K562 (cell line): ENCODE measurements at regions not wholly inside any gene's neighbourhood (a gene's known extent, or its start where the extent isn't known, plus 50 kb on each side); places are given as distances from the start of the nearest gene placed in this dataset.

Experiments
- ATAC-seq: fragments of 200-7000 bp; cut with Tn5 transposase; 3 replicates; pipeline ENCODE4 v1.9.1; 2020; ENCODE audit warnings: moderate library complexity
- BruUV-seq: library from RNA; stranded (reverse); fragments of 400-500 nt; replicated peaks from 2 replicates; lab custom pipeline; 2021; lab: Mats Ljungman, UMichigan
- CTCF ChIA-PET: fragments of 300-600 bp; formaldehyde crosslinking; extraction: SDS; loops from one replicate; lab custom pipeline; 2021; ENCODE audit warnings: low intra/inter-chr PET ratio; lab: Yijun Ruan, JAX
- POLR2A ChIA-PET: fragments of 300-600, 350-650 bp; sonication (Branson Sonifier 250); formaldehyde crosslinking; extraction: SDS; loops from one replicate; lab custom pipeline; 2021; ENCODE audit warnings: antibody characterized with exemption, inconsistent platforms; lab: Yijun Ruan, JAX
- DNase-seq, 4 experiments: peaks; one replicate each; pipeline versions ENCODE4 v3.0.0 to v3.0.0-alpha.2; 2011 to 2018; ENCODE audit warnings: low spot score in 3 of 4, mixed read lengths in 3 of 4; ENCODE audit errors: extremely low read depth in 1 of 4
- FAIRE-seq: peaks from 2 replicates; lab custom pipeline; 2011; peaks lifted over from hg19 to GRCh38; lab: Jason Lieb, UNC
- H2AFZ ChIP-seq: 2 replicates; pipeline ENCODE4 v1.6.0; 2011; ENCODE audit warnings: low read depth, low read length, control low read depth, inconsistent platforms
- H3K27ac ChIP-seq: fragments of 200-600 bp; 3 replicates; pipeline ENCODE4 v1.8.0; 2011; ENCODE audit warnings: low read depth, mild to moderate bottlenecking, control low read depth, inconsistent platforms, low read length, moderate library complexity, mixed read lengths; ENCODE audit errors: extremely low read depth
- H3K27me3 ChIP-seq, 2 experiments: fragments of 300-600 bp in 1 of 2; 2 replicates in 1 of 2; 3 replicates in 1 of 2; pipeline versions ENCODE4 v1.6.0 to v1.8.0; 2011; ENCODE audit warnings: inconsistent platforms in 2 of 2, low read length in 2 of 2, mild to moderate bottlenecking in 1 of 2, mixed read lengths in 1 of 2, moderate library complexity in 1 of 2; ENCODE audit not compliant: control insufficient read depth in 2 of 2, insufficient read depth in 2 of 2
- H3K36me3 ChIP-seq: fragments of 300-600 bp; 3 replicates; pipeline ENCODE4 v1.8.0; 2011; ENCODE audit warnings: mild to moderate bottlenecking, low read length, inconsistent platforms; ENCODE audit not compliant: control insufficient read depth, insufficient read depth
- H3K4me1 ChIP-seq, 2 experiments: fragments of 200-600 bp in 1 of 2; replicated peaks in 1 of 2; 2 replicates in 1 of 2; 3 replicates in 1 of 2; pipeline versions ENCODE4 v1.5.1 to v1.8.0; 2011; ENCODE audit warnings: inconsistent platforms in 2 of 2, low read length in 2 of 2, mild to moderate bottlenecking in 1 of 2, mixed read lengths in 1 of 2, moderate library complexity in 1 of 2; ENCODE audit not compliant: control insufficient read depth in 2 of 2, insufficient read depth in 2 of 2
- H3K4me2 ChIP-seq: 2 replicates; pipeline ENCODE4 v1.6.1; 2011; ENCODE audit warnings: low read length, control low read depth, inconsistent platforms, mixed read lengths; ENCODE audit not compliant: insufficient read depth
- H3K4me3 ChIP-seq: fragments of 200-600 bp; sonication (generic), shearing (Covaris generic); 2 replicates; pipeline ENCODE4 v1.5.1; 2016; ENCODE audit warnings: control low read depth, inconsistent platforms
- H3K79me2 ChIP-seq: fragments of 200-600 bp; 3 replicates; pipeline ENCODE4 v1.8.0; 2011; ENCODE audit warnings: low read length, inconsistent platforms; ENCODE audit not compliant: control insufficient read depth, insufficient read depth
- H3K9ac ChIP-seq, 2 experiments: 2 replicates each; pipeline versions ENCODE4 v1.6.0 to v1.6.1; 2011; ENCODE audit warnings: low read depth in 2 of 2, low read length in 2 of 2, control low read depth in 1 of 2, inconsistent platforms in 1 of 2, mild to moderate bottlenecking in 1 of 2, mixed read lengths in 1 of 2; ENCODE audit not compliant: insufficient read depth in 1 of 2
- H3K9me1 ChIP-seq: one replicate; pipeline ENCODE4 v1.6.0; 2011; ENCODE audit warnings: inconsistent platforms, mild to moderate bottlenecking, low read length, moderate library complexity; ENCODE audit not compliant: control insufficient read depth, insufficient read depth
- H3K9me3 ChIP-seq: replicated peaks from 2 replicates; pipeline ENCODE4 v1.5.1; 2011; ENCODE audit warnings: low read depth, low read length, inconsistent platforms; ENCODE audit not compliant: control insufficient read depth, insufficient read depth
- H4K20me1 ChIP-seq: replicated peaks from 2 replicates; pipeline ENCODE4 v1.6.1; 2011; ENCODE audit warnings: low read length, inconsistent platforms, mixed read lengths; ENCODE audit not compliant: control insufficient read depth, insufficient read depth
- CREBBP ChIP-seq: IDR thresholded peaks from one replicate; pipeline ENCODE4 v1.6.1; 2012; ENCODE audit warnings: low read depth, mild to moderate bottlenecking, control low read depth, inconsistent platforms, low read length
- ETV6 ChIP-seq, 3 experiments: fragments of 150-350 bp in 1 of 3; sonication (generic) in 1 of 3; formaldehyde crosslinking in 1 of 3; IDR thresholded peaks; 2 replicates each; pipeline versions ENCODE4 v1.6.1 to v1.8.0; 2014 to 2022; ENCODE audit warnings: borderline replicate concordance in 2 of 3, low read depth in 2 of 3, antibody characterized with exemption in 1 of 3, low read length in 1 of 3, mild to moderate bottlenecking in 1 of 3, missing genetic modification reagents in 1 of 3
- FOS ChIP-seq: IDR thresholded peaks from 3 replicates; pipeline ENCODE4 v1.6.1; 2011; ENCODE audit not compliant: insufficient read length; ENCODE audit errors: extremely low read depth
- ILF3 ChIP-seq: fragments of 450-650 bp; IDR thresholded peaks from 2 replicates; pipeline ENCODE4 v1.6.1; 2018; ENCODE audit warnings: antibody characterized with exemption, mild to moderate bottlenecking, moderate library complexity, borderline replicate concordance
- KDM5B ChIP-seq: fragments of 200-600 bp; sonication (generic); IDR thresholded peaks from 2 replicates; pipeline ENCODE4 v1.6.1; 2012; ENCODE audit warnings: low read depth, mild to moderate bottlenecking, moderate library complexity, low read length, control low read depth, inconsistent platforms; ENCODE audit not compliant: insufficient replicate concordance
- MBD2 ChIP-seq: sonication (generic); IDR thresholded peaks from 2 replicates; pipeline ENCODE4 v1.6.1; 2016; ENCODE audit warnings: low read depth, borderline replicate concordance
- NFE2L1 ChIP-seq: fragments of 450-650 bp; IDR thresholded peaks from 2 replicates; pipeline ENCODE4 v1.6.1; 2016; ENCODE audit warnings: missing genetic modification characterization, low read depth, mild to moderate bottlenecking, missing compliant biosample characterization, moderate library complexity, borderline replicate concordance
- NUFIP1 ChIP-seq: fragments of 450-650 bp; IDR thresholded peaks from 2 replicates; pipeline ENCODE4 v1.6.1; 2018; ENCODE audit not compliant: partially characterized antibody
- PHB ChIP-seq: fragments of 250-450 bp; sonication (Bioruptor Pico); IDR thresholded peaks from 2 replicates; pipeline ENCODE4 v1.5.0; 2021
- RBM34 ChIP-seq: fragments of 200-400 bp; formaldehyde crosslinking; IDR thresholded peaks from 2 replicates; pipeline ENCODE4 v1.6.1; 2018; ENCODE audit warnings: low read length, borderline replicate concordance; ENCODE audit not compliant: insufficient read depth
- SMARCE1 ChIP-seq: fragments of 450-650 bp; IDR thresholded peaks from 2 replicates; pipeline ENCODE4 v1.7.1; 2016; ENCODE audit warnings: mild to moderate bottlenecking
- SMC3 ChIP-seq: conservative IDR thresholded peaks from 2 replicates; pipeline ENCODE4 v1.6.1; 2011; ENCODE audit warnings: low read depth, low read length, improper control_type of control experiment; ENCODE audit not compliant: insufficient read depth
- ZNF282 ChIP-seq: sonication (generic); formaldehyde crosslinking; IDR thresholded peaks from 2 replicates; pipeline ENCODE4 v1.8.1; 2023; ENCODE audit warnings: missing genetic modification reagents
- ZNF699 ChIP-seq: fragments of 250-450 bp; sonication (Bioruptor Pico); IDR thresholded peaks from 2 replicates; pipeline ENCODE4 v1.8.0; 2021; ENCODE audit warnings: mild to moderate bottlenecking, moderate library complexity; ENCODE audit not compliant: insufficient replicate concordance
- ZNF79 ChIP-seq: fragments of 250-450 bp; sonication (Bioruptor Pico); IDR thresholded peaks from 2 replicates; pipeline ENCODE4 v1.4.0; 2020; ENCODE audit warnings: low read depth, mild to moderate bottlenecking, moderate library complexity
- WGBS: fragments of 100-300 bp; shearing (Covaris generic); methylation state at CpG from one replicate; pipeline ENCODE4 v1.1.6; 2016; ENCODE audit warnings: low coverage, mixed read lengths; ENCODE audit not compliant: insufficient coverage; ENCODE audit errors: missing lambda C conversion rate; 5-methylcytosine and 5-hydroxymethylcytosine counted together
- in situ Hi-C: fragments of 300-500 bp; cut with MboI; formaldehyde crosslinking; loops from 4 replicates; pipeline ENCODE4 v1.15.0; 2018; ENCODE audit warnings: inconsistent platforms, mixed read lengths
- intact Hi-C: fragments of 100-400 bp; cut with micrococcal nuclease; formaldehyde crosslinking; loops from 2 replicates; pipeline ENCODE4 v1.14.2; 2022
- TF ChIP-seq, protein P1 (sequence below): sonication (generic); formaldehyde crosslinking; IDR thresholded peaks from 2 replicates; pipeline ENCODE4 v1.8.0; 2022; ENCODE audit warnings: mild to moderate bottlenecking, missing genetic modification reagents

DNA sequence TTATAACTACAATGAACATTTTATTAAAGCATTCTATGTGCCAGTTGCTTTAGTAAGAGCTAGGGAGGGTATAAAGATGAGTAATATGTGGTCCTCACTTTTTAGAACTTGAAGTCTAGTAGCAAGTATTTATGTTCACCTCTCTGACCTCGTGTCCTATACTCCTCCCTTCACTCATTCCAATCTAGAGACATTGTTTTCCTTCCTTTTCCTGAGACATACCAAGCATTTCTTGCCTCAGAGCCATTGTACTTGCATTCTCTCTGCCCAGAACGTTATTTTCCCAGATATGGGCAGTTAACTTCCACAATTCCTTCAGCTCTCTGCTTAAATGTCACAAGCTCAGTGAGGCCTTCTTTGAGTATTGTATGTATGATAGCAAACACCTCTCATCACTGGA lies 408.6 kb downstream of the PDCD6IP start:
- no peak overlapping the region for H3K9ac ChIP-seq
- no peak overlapping the region for H2AFZ ChIP-seq
- no peaks in the 10 kb centered on the region for H3K79me2 ChIP-seq
- TF ChIP-seq ETV6 (IDR thresholded peaks at IDR 0.05; ENCODE audit: borderline replicate concordance in 1 of 2, low read depth in 2 of 2, low read length in 1 of 2), result no peak
- TF ChIP-seq ETV6 (CRISPR knock-in tag; IDR thresholded peaks at IDR 0.05; ENCODE audit: borderline replicate concordance), result no peak
- TF ChIP-seq ZNF79 (CRISPR knock-in tag), result no peak
- TF ChIP-seq NUFIP1, result no peak
- TF ChIP-seq PHB (CRISPR knock-in tag), result no peak
- TF ChIP-seq ILF3, result no peak
- TF ChIP-seq NFE2L1 (tag), result no peak
- TF ChIP-seq MBD2, result no peak
- no peak for TF ChIP-seq CREBBP
- TF ChIP-seq, protein P1, sequence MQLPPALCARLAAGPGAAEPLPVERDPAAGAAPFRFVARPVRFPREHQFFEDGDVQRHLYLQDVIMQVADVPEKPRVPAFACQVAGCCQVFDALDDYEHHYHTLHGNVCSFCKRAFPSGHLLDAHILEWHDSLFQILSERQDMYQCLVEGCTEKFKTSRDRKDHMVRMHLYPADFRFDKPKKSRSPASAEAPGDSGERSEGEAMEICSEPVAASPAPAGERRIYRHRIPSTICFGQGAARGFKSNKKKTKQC (CRISPR knock-in tag), result no peak
- TF ChIP-seq SMC3, result no peak
- no peak for TF ChIP-seq ZNF282 (CRISPR knock-in tag)
- no peak for TF ChIP-seq KDM5B
- no peak for TF ChIP-seq RBM34
- no peak for TF ChIP-seq ZNF699 (CRISPR knock-in tag)
- TF ChIP-seq FOS, result no peak
- TF ChIP-seq SMARCE1, result no peak
- H4K20me1 ChIP-seq, result no peaks in the 10 kb centered on the region
- H3K9me3 ChIP-seq, result no peaks in the 10 kb centered on the region
- ATAC-seq, result no peak
- intact Hi-C loops (no loop called here), in situ Hi-C loops (no loop called here)
- BruUV-seq, result no TSS peak
- H3K4me2 ChIP-seq, result no peak overlapping the region
- H3K27me3 ChIP-seq, result no peaks in the 10 kb centered on the region
- no peaks in the 10 kb centered on the region for H3K9me1 ChIP-seq
- ChIA-PET POLR2A (no interaction called here), CTCF (no interaction called here)
- H3K4me3 ChIP-seq, result no peak overlapping the region
- no peak overlapping the region for H3K27ac ChIP-seq
- 0% methylated on average over 2 of the region's 2 CpGs for WGBS
- no peak for FAIRE-seq
- DNase-seq, result no peak
- H3K36me3 ChIP-seq, result no peaks in the 10 kb centered on the region
- H3K4me1 ChIP-seq, result no peaks in the 10 kb centered on the region
